ENCODE measurements at regions not wholly inside any gene's neighbourhood (a gene's known extent, or its start where the extent isn't known, plus 50 kb on each side); places are given as distances from the start of the nearest gene placed in this dataset.

GRCh38 chr9:129377931-129378661, 200.0 kb upstream of the IER5L start:
- DNase-seq = peak in 1 of 5 donors; percentile 34
- no peak for ATAC-seq
- no peak for TF ChIP-seq CTCF (IDR thresholded peaks at IDR 0.05)
- no peak for TF ChIP-seq POLR2A (IDR thresholded peaks at IDR 0.05)
- peaks cover 0 to 11% (median 9%) of the 10 kb centered on the region in 12 donors for H3K4me1 ChIP-seq
- H3K27ac ChIP-seq = no peak overlapping the region
- H3K36me3 ChIP-seq = no peaks in the 10 kb centered on the region
- H3K4me3 ChIP-seq = no peak overlapping the region
- 80 to 81% (median 80%) methylated on average over 28 of the region's 28 CpGs for WGBS, 4 donors
- intact Hi-C loops (cut with DNase I) = no loop called here
- no peaks in the 10 kb centered on the region for H3K9me3 ChIP-seq
- H3K27me3 ChIP-seq = no peaks in the 10 kb centered on the region

DNA sequence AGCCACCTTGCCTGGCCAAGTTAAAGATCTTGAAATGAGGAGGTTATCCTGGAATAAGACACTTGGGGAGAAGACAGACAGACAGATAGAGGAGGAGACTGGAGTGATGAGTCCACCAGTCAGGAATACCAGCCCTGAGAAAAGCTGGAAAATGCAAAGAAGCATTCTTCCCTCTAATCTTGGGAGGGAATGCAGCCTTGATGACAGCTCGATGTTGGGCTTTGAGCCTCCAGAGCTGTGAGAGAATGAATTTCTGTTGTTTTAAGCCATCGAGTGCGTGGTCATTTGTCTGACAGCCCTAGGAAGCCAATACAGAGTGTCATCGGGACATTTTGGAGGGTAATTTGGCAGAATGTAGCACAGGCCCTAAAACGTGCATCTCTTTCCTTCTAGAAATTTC, 199.1 kb upstream of the IER5L start:
- intact Hi-C loops (cut with DNase I) = no loop called here
- H3K27ac ChIP-seq = no peak overlapping the region
- H3K4me1 ChIP-seq = peaks cover 0 to 2% (median under 1%) of the 10 kb centered on the region in 12 donors
- no peak for TF ChIP-seq POLR2A (IDR thresholded peaks at IDR 0.05)
- H3K9me3 ChIP-seq = no peaks in the 10 kb centered on the region
- no peaks in the 10 kb centered on the region for H3K27me3 ChIP-seq
- 63 to 79% (median 70%) methylated on average over 5 of the region's 5 CpGs for WGBS, 4 donors
- DNase-seq (no peak), ATAC-seq (no peak)
- no peaks in the 10 kb centered on the region for H3K36me3 ChIP-seq
- H3K4me3 ChIP-seq = no peak overlapping the region

GRCh38 chr9:129375845-129376244, 197.8 kb upstream of the IER5L start:
- Histone ChIP-seq H3K4me3 (no peak overlapping the region), H3K27ac (no peak overlapping the region), H3K4me1 (no peaks in the 10 kb centered on the region), H3K27me3 (no peaks in the 10 kb centered on the region), H3K36me3 (no peaks in the 10 kb centered on the region), H3K9me3 (peaks cover 0 to 3% (median 0%) of the 10 kb centered on the region in 12 donors)
- intact Hi-C loops (cut with DNase I) = no loop called here
- TF ChIP-seq CTCF (IDR thresholded peaks at IDR 0.05) (no peak), POLR2A (IDR thresholded peaks at IDR 0.05) (no peak)
- no peak for ATAC-seq
- WGBS, 4 donors = 89 to 95% (median 93%) methylated on average over 5 of the region's 5 CpGs
- no peak for DNase-seq

DNA sequence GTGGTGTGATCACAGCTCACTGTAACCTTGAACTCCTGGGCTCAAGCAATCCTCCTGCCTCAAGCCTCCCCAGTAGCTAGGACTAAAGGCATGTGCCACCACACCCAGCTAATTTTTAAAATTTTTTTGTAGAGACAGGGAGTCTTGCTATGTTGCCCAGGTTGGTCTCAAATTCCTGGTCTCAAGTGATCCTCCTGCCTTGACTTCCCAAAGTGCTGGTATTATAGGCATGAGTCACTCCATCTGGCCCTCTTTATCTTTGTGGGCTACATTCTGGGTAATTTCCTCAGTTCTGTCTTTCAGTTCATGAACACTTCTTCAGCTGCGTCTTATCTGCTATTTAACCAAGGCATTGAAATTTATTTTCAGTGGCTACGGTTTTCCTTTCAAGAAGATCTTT, 196.6 kb upstream of the IER5L start:
- Histone ChIP-seq H3K27me3 (no peaks in the 10 kb centered on the region), H3K4me1 (no peaks in the 10 kb centered on the region), H3K9me3 (peaks cover 0 to 12% (median under 1%) of the 10 kb centered on the region in 12 donors), H3K4me3 (no peak overlapping the region), H3K36me3 (no peaks in the 10 kb centered on the region), H3K27ac (no peak overlapping the region)
- intact Hi-C loops (cut with DNase I) = no loop called here
- ATAC-seq = no peak
- WGBS, 4 donors = 95 to 99% (median 96%) methylated on average over 2 of the region's 2 CpGs
- no peak for DNase-seq
- no peak for TF ChIP-seq CTCF (IDR thresholded peaks at IDR 0.05)
- TF ChIP-seq POLR2A (IDR thresholded peaks at IDR 0.05) = no peak

DNA sequence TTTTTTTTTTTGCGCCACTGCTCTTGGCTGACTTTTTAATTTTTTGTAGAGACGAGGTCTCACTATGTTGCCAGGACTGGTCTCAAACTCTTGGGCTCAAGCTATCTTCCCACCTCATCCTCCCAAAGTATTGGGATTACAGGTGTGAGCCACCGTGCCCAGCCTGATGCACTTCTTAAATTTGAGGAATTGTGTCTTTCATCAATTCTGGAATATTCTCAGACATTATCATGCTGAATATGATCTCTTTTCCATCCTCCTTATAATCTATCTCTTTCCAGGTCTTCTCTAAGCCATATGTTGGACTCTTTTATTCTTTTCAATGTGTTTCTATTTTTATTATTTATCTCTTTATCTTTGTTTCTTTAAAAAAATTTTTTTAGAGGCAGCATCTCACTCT, 196.2 kb upstream of the IER5L start:
- 86 to 93% (median 92%) methylated on average over 3 of the region's 3 CpGs for WGBS, 4 donors
- Histone ChIP-seq H3K4me1 (no peaks in the 10 kb centered on the region), H3K36me3 (no peaks in the 10 kb centered on the region), H3K9me3 (peaks cover 0 to 16% (median 3%) of the 10 kb centered on the region in 12 donors), H3K4me3 (no peak overlapping the region), H3K27me3 (no peaks in the 10 kb centered on the region), H3K27ac (no peak overlapping the region)
- no peak for DNase-seq
- TF ChIP-seq POLR2A (IDR thresholded peaks at IDR 0.05) (no peak), CTCF (IDR thresholded peaks at IDR 0.05) (no peak)
- intact Hi-C loops (cut with DNase I) = no loop called here
- no peak for ATAC-seq

All from heart left ventricle (tissue), 16 donors.